ENCODE measurements at regions not wholly inside any gene's neighbourhood (a gene's known extent, or its start where the extent isn't known, plus 50 kb on each side); places are given as distances from the start of the nearest gene placed in this dataset.

DNA sequence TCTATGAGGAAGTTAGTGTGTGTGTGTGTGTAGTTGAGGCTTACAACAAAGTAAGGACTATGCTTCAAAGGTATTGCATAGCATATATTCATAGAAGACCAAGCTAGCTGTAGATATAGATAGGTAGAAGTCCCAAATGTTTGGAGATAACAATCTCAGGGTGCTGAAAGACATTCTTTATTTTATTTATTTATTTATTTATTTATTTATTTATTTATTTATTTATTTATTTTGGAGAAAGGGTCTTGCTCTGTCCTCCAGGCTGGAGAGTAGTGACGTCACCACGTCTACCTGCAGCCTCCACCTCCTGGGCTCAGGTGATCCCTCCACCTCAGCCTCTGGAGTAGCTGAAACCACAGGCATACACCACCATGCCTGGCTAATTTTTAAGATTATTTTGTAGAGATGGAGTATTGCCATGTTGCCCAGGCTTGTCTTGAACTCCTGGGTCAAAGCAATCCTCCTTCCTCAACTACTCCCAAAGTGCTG is 284.6 kb upstream of the KIF2B start:
- intact Hi-C loops (cut with DNase I), result no loop called here
- TF ChIP-seq POLR2A (IDR thresholded peaks at IDR 0.05), result no peak
- TF ChIP-seq, protein P1, sequence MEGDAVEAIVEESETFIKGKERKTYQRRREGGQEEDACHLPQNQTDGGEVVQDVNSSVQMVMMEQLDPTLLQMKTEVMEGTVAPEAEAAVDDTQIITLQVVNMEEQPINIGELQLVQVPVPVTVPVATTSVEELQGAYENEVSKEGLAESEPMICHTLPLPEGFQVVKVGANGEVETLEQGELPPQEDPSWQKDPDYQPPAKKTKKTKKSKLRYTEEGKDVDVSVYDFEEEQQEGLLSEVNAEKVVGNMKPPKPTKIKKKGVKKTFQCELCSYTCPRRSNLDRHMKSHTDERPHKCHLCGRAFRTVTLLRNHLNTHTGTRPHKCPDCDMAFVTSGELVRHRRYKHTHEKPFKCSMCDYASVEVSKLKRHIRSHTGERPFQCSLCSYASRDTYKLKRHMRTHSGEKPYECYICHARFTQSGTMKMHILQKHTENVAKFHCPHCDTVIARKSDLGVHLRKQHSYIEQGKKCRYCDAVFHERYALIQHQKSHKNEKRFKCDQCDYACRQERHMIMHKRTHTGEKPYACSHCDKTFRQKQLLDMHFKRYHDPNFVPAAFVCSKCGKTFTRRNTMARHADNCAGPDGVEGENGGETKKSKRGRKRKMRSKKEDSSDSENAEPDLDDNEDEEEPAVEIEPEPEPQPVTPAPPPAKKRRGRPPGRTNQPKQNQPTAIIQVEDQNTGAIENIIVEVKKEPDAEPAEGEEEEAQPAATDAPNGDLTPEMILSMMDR (IDR thresholded peaks at IDR 0.05), result no peak
- Histone ChIP-seq H3K27ac (no peak overlapping the region), H3K36me3 (no peaks in the 10 kb centered on the region), H3K4me3 (replicated peaks in 1 of 3) (no peak overlapping the region), H3K9me3 (no peaks in the 10 kb centered on the region), H3K4me1 (no peaks in the 10 kb centered on the region), H3K27me3 (no peaks in the 10 kb centered on the region)
- 93% methylated on average over 2 of the region's 2 CpGs for WGBS, 2 donors
- DNase-seq, result no peak

DNA sequence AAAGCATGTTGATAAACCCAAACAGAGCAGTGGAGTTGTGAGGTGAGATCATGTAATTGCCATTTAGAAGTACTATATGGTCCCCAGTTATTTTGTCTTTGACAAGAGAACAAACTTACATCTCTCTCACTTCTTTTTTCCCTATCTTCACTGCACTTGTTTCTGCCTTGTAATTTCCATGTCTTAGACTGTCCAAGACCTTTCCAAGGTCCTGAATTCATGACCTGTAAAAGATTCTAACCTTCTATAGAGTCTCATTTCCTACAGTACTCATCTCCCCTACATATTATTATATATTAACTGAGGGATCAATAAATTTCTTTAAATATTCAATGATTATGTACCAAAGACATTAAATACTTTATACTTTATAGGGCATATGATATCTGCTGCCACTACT is 295.3 kb upstream of the KIF2B start:
- TF ChIP-seq POLR2A (IDR thresholded peaks at IDR 0.05), result no peak
- TF ChIP-seq, protein P1 (IDR thresholded peaks at IDR 0.05), result no peak
- Histone ChIP-seq H3K4me3 (replicated peaks in 1 of 3) (no peak overlapping the region), H3K27ac (no peak overlapping the region), H3K27me3 (no peaks in the 10 kb centered on the region), H3K9me3 (no peaks in the 10 kb centered on the region), H3K4me1 (no peaks in the 10 kb centered on the region), H3K36me3 (no peaks in the 10 kb centered on the region)
- intact Hi-C loops (cut with DNase I), result no loop called here
- no peak for DNase-seq

DNA sequence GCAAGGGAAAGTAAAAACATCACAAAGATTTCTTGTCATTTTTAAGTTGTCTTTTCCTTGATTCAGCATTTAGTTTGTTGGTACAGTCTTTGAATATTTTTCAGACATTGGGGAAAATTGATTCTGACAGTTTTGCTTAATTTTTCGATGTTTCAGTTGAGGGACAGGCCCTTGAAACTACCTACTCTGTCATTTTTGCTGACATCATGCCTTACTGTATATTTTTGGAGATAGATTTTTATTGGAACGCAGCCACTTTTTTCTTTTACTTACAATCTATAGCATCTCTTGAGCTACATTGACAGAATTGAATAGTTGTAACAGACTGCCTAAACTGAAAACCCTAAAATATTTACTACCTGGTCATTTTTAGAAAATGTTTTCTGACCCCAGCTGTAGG is 297.1 kb upstream of the KIF2B start:
- no peak for DNase-seq
- H3K4me3 ChIP-seq (replicated peaks in 1 of 3), result no peak overlapping the region
- H3K9me3 ChIP-seq, result no peaks in the 10 kb centered on the region
- H3K36me3 ChIP-seq, result no peaks in the 10 kb centered on the region
- H3K27ac ChIP-seq, result no peak overlapping the region
- TF ChIP-seq, protein P1 (IDR thresholded peaks at IDR 0.05), result no peak
- no peak for TF ChIP-seq POLR2A (IDR thresholded peaks at IDR 0.05)
- H3K27me3 ChIP-seq, result no peaks in the 10 kb centered on the region
- intact Hi-C loops (cut with DNase I), result no loop called here
- H3K4me1 ChIP-seq, result no peaks in the 10 kb centered on the region
- 81 to 87% methylated on average over 2 of the region's 2 CpGs for WGBS, 2 donors

DNA sequence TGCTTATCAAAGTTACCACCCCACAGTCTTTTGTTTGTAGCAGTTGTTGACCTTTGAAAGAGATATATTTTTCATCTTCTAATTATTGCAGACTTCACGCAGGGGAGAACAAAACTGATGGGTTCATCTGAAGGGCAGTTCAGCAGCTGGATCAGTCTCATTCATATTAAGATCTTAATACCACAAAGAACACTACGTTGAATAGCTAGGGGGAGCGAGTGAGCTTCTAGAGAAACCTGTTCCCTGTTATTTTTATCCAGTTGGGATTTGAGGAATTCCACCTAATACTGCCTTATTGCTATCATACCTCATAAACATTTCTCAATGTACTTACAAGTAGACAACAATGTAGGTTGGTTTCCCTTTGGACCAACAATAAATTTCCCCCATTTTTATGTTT is 306.1 kb upstream of the KIF2B start:
- Histone ChIP-seq H3K4me1 (no peaks in the 10 kb centered on the region), H3K27me3 (no peaks in the 10 kb centered on the region), H3K4me3 (replicated peaks in 1 of 3) (no peak overlapping the region), H3K9me3 (no peaks in the 10 kb centered on the region), H3K27ac (no peak overlapping the region), H3K36me3 (no peaks in the 10 kb centered on the region)
- TF ChIP-seq POLR2A (IDR thresholded peaks at IDR 0.05), result no peak
- TF ChIP-seq, protein P1 (IDR thresholded peaks at IDR 0.05), result no peak
- DNase-seq, result no peak
- intact Hi-C loops (cut with DNase I), result no loop called here
- whole genome bisulfite sequencing, 2 donors, result 26 to 39% methylated on average over 3 of the region's 3 CpGs

DNA sequence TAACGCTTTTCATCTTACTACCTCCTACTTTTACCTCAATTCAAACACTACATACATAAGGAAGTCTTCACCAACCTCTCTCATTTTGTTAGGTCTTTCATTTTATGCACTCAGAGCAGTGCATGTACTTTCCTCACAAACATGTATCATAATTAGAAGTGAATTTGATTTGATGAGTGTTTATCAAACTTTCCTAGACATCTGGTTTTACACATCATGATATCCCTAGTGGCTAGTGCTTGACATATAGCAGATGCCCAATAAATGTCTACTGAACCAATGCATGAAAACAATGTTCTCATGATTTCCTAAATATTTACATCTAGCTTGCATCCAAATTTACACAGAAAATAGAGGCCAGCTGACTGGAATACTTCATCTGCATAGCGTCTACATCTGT is 323.4 kb upstream of the KIF2B start:
- Histone ChIP-seq H3K4me1 (no peaks in the 10 kb centered on the region), H3K27me3 (no peaks in the 10 kb centered on the region), H3K36me3 (no peaks in the 10 kb centered on the region), H3K27ac (no peak overlapping the region), H3K4me3 (replicated peaks in 1 of 3) (no peak overlapping the region), H3K9me3 (no peaks in the 10 kb centered on the region)
- no peak for DNase-seq
- TF ChIP-seq, protein P1 (IDR thresholded peaks at IDR 0.05), result no peak
- intact Hi-C loops (cut with DNase I), result no loop called here
- WGBS, 2 donors, result 88 to 90% methylated on average over 2 of the region's 2 CpGs

Data from thyroid gland (tissue), 4 donors.